SIG-M5 treated with dmso at 0.1 percent for 504 hours (cell line): ENCODE measurements at regions not wholly inside any gene's neighbourhood (a gene's known extent, or its start where the extent isn't known, plus 50 kb on each side); places are given as distances from the start of the nearest gene placed in this dataset.

ENCODE experiments used
- DNase-seq: peaks from one replicate; lab custom pipeline; 2025; ENCODE audit not compliant: unreplicated experiment; lab: John Stamatoyannopoulos, UW

GRCh38 chr14:54207075-54207474 is 189.7 kb upstream of the CDKN3 start:
- no peak for DNase-seq

GRCh38 chr14:54207476-54208462 is 189.0 kb upstream of the CDKN3 start:
- DNase-seq = no peak

- DNase-seq = no peak
Measured at GRCh38 chr14:54208751-54209150, 188.1 kb upstream of the CDKN3 start.

- DNase-seq = no peak
Measured at GRCh38 chr14:54209511-54210250, 187.1 kb upstream of the CDKN3 start.

- no peak for DNase-seq
Measured at GRCh38 chr14:54211551-54212308, 185.1 kb upstream of the CDKN3 start.

GRCh38 chr14:54213536-54213935 is 183.3 kb upstream of the CDKN3 start:
- no peak for DNase-seq

GRCh38 chr14:54216827-54217226 is 180.0 kb upstream of the CDKN3 start:
- DNase-seq = no peak

- DNase-seq = no peak
Measured at GRCh38 chr14:54219261-54220070, 177.3 kb upstream of the CDKN3 start.

- DNase-seq = no peak
Measured at GRCh38 chr14:54220071-54220703, 176.6 kb upstream of the CDKN3 start.

- no peak for DNase-seq
Measured at GRCh38 chr14:54220704-54221431, 175.9 kb upstream of the CDKN3 start.

- no peak for DNase-seq
Measured at GRCh38 chr14:54221432-54221803, 175.4 kb upstream of the CDKN3 start.

- no peak for DNase-seq
Measured at GRCh38 chr14:54221971-54222370, 174.8 kb upstream of the CDKN3 start.

GRCh38 chr14:54223831-54224402 is 172.9 kb upstream of the CDKN3 start:
- DNase-seq = no peak

GRCh38 chr14:54225457-54226060 is 171.2 kb upstream of the CDKN3 start:
- no peak for DNase-seq

- no peak for DNase-seq
Measured at GRCh38 chr14:54226103-54226502, 170.7 kb upstream of the CDKN3 start.

GRCh38 chr14:54226558-54226957 is 170.2 kb upstream of the CDKN3 start:
- no peak for DNase-seq

- no peak for DNase-seq
Measured at GRCh38 chr14:54229136-54229535, 167.7 kb upstream of the CDKN3 start.

- no peak for DNase-seq
Measured at GRCh38 chr14:54230645-54231044, 166.2 kb upstream of the CDKN3 start.

- no peak for DNase-seq
Measured at GRCh38 chr14:54232735-54233134, 164.1 kb upstream of the CDKN3 start.
